GM23338 (cell line): ENCODE measurements at regions not wholly inside any gene's neighbourhood (a gene's known extent, or its start where the extent isn't known, plus 50 kb on each side); places are given as distances from the start of the nearest gene placed in this dataset.

Source experiments
- ATAC-seq: fragments of 200-7000 bp; cut with Tn5 transposase; 3 replicates; pipeline ENCODE4 v1.9.1; 2020
- DNase-seq: peaks from one replicate; pipeline ENCODE4 v3.0.0-alpha.2; 2015; ENCODE audit warnings: low spot score
- H2AFZ ChIP-seq: fragments of 200-600 bp; sonication (generic); 2 replicates; pipeline ENCODE4 v1.8.0; 2016; ENCODE audit warnings: antibody characterized with exemption, mild to moderate bottlenecking, moderate library complexity
- H3F3A ChIP-seq: fragments of 200-600 bp; sonication (generic); replicated peaks from 2 replicates; pipeline ENCODE4 v1.8.0; 2017; ENCODE audit warnings: antibody characterized with exemption, mixed run types, low read depth
- H3K27ac ChIP-seq: fragments of 200-600 bp; sonication (generic); 2 replicates; pipeline ENCODE4 v1.6.1; 2016; ENCODE audit warnings: low read depth
- H3K27me3 ChIP-seq: fragments of 200-600 bp; sonication (generic); 2 replicates; pipeline ENCODE4 v1.8.0; 2016; ENCODE audit warnings: mild to moderate bottlenecking, mixed run types, moderate library complexity; ENCODE audit not compliant: insufficient read depth
- H3K36me3 ChIP-seq: fragments of 200-600 bp; sonication (generic); 2 replicates; pipeline ENCODE4 v1.8.0; 2016; ENCODE audit warnings: mild to moderate bottlenecking; ENCODE audit not compliant: insufficient read depth
- H3K4me1 ChIP-seq: fragments of 200-600 bp; sonication (generic); 2 replicates; pipeline ENCODE4 v1.8.0; 2016; ENCODE audit warnings: mild to moderate bottlenecking, moderate library complexity; ENCODE audit not compliant: insufficient read depth
- H3K4me2 ChIP-seq: fragments of 200-600 bp; sonication (generic); 2 replicates; pipeline ENCODE4 v1.7.1; 2017; ENCODE audit warnings: mixed run types
- H3K4me3 ChIP-seq: fragments of 200-600 bp; sonication (generic); 2 replicates; pipeline ENCODE4 v1.6.1; 2016; ENCODE audit warnings: mixed run types
- H3K79me2 ChIP-seq: fragments of 200-600 bp; sonication (generic); replicated peaks from 2 replicates; pipeline ENCODE4 v1.8.0; 2017; ENCODE audit warnings: mild to moderate bottlenecking; ENCODE audit not compliant: insufficient read depth
- H3K9me2 ChIP-seq: fragments of 200-600 bp; sonication (generic); 2 replicates; pipeline ENCODE4 v1.8.0; 2017; ENCODE audit not compliant: insufficient read depth
- H4K20me1 ChIP-seq: fragments of 200-600 bp; sonication (generic); replicated peaks from 2 replicates; pipeline ENCODE4 v1.8.0; 2017; ENCODE audit warnings: mild to moderate bottlenecking; ENCODE audit not compliant: insufficient read depth
- H3K27ac Mint-ChIP-seq: 2 replicates; pipeline ENCODE4 v1.8.0; 2020; ENCODE audit warnings: inconsistent platforms, mild to moderate bottlenecking, moderate library complexity, mixed read lengths
- H3K27me3 Mint-ChIP-seq: 3 replicates; pipeline ENCODE4 v1.8.0; 2022; ENCODE audit warnings: low read depth, mild to moderate bottlenecking, moderate library complexity, mixed read lengths, inconsistent platforms; ENCODE audit not compliant: insufficient read depth, poor library complexity
- H3K36me3 Mint-ChIP-seq: 3 replicates; pipeline ENCODE4 v1.8.0; 2021; ENCODE audit warnings: low read depth, mild to moderate bottlenecking, inconsistent platforms, moderate library complexity, mixed read lengths
- H3K4me1 Mint-ChIP-seq: 3 replicates; pipeline ENCODE4 v1.8.0; 2020; ENCODE audit warnings: mild to moderate bottlenecking, inconsistent platforms, mixed read lengths
- H3K4me3 Mint-ChIP-seq: 3 replicates; pipeline ENCODE4 v1.8.0; 2021; ENCODE audit warnings: moderate library complexity, mild to moderate bottlenecking, inconsistent platforms, mixed read lengths
- H3K9me3 Mint-ChIP-seq: 3 replicates; pipeline ENCODE4 v1.8.0; 2020; ENCODE audit warnings: moderate library complexity, mild to moderate bottlenecking, inconsistent platforms, mixed read lengths
- CREB1 ChIP-seq: fragments of 250-450 bp; sonication (Bioruptor Pico); IDR thresholded peaks from 2 replicates; pipeline ENCODE4 v1.5.0; 2020; ENCODE audit warnings: low read depth, mild to moderate bottlenecking, moderate library complexity
- JUNB ChIP-seq: IDR thresholded peaks from one replicate; pipeline ENCODE4 v1.6.1; 2016; ENCODE audit warnings: antibody characterized with exemption; ENCODE audit not compliant: unreplicated experiment
- ZNF114 ChIP-seq: fragments of 250-450 bp; sonication (Bioruptor Pico); IDR thresholded peaks from 2 replicates; pipeline ENCODE4 v1.5.0; 2020; ENCODE audit warnings: mild to moderate bottlenecking, moderate library complexity
- ZNF462 ChIP-seq: fragments of 250-450 bp; sonication (Bioruptor Pico); IDR thresholded peaks from 2 replicates; pipeline ENCODE4 v1.5.0; 2020; ENCODE audit warnings: mild to moderate bottlenecking, moderate library complexity
- TF ChIP-seq, protein P1 (sequence below), 2 experiments: fragments of 200-600 bp in 1 of 2; sonication (generic) in 1 of 2; conservative IDR thresholded peaks; 2 replicates each; pipeline versions ENCODE4 v1.5.1 to v1.6.1; 2016 to 2017; ENCODE audit warnings: antibody characterized with exemption in 2 of 2, low read depth in 2 of 2, mild to moderate bottlenecking in 2 of 2, moderate library complexity in 1 of 2

DNA sequence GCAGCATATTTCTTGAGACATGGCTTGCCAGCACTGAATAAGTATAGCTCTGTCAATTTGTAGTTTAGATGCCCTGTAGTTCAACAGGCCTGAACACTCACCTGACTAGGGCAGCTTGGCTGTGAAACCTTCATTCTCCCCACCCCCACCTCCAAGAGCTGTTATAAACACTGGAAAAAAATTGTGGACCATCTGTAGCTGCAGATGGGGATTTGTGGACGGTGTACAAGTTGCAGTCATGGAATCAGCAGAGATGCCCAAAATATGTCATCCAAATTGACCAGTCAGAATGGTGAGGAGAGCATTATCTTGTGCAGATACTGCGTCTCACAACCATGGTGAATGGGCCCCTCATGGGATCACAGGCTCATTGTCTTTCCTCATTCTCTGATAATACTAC is 76.2 kb upstream of the PAQR3 start (continued):
- TF ChIP-seq ZNF462 (no peak), CREB1 (CRISPR knock-in tag) (no peak), ZNF114 (no peak)

DNA sequence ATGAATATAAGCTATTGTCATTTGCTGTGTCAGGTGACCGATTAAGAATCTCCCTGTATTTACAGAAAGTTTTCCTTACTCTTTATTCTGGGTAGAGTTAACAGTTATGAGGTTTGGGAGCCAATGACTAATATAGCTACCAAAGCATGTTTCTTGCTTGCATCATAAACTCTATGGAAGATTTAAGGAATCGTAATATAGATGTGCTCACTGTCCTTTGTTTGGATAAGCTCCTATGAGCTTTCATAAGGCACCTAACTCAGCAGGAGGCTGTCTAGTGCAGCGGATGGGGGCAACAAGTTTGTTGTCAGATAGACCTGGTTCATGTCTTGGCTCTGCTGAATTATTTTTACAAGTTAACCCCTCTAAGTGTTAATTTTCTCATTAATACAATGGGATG is 75.0 kb upstream of the PAQR3 start:
- Histone ChIP-seq H4K20me1 (no peaks in the 10 kb centered on the region), H3K27me3 (no peaks in the 10 kb centered on the region), H3K27ac (no peak overlapping the region), H3K4me1 (no peaks in the 10 kb centered on the region), H3K9me2 (no peaks in the 10 kb centered on the region), H3K4me2 (no peak overlapping the region), H2AFZ (no peak overlapping the region; the same call in 1 of the 2 replicates), H3K79me2 (no peaks in the 10 kb centered on the region), H3F3A (no peaks in the 10 kb centered on the region), H3K4me3 (no peak overlapping the region), H3K36me3 (no peaks in the 10 kb centered on the region)
- Mint-ChIP-seq H3K36me3 (no peaks in the 10 kb centered on the region), H3K27ac (no peak overlapping the region), H3K4me1 (no peaks in the 10 kb centered on the region), H3K9me3 (no peaks in the 10 kb centered on the region; the same call in 2 of the 3 replicates), H3K27me3 (no peaks in the 10 kb centered on the region), H3K4me3 (no peak overlapping the region)
- ATAC-seq (no peak), DNase-seq (no peak)
- TF ChIP-seq, protein P1, sequence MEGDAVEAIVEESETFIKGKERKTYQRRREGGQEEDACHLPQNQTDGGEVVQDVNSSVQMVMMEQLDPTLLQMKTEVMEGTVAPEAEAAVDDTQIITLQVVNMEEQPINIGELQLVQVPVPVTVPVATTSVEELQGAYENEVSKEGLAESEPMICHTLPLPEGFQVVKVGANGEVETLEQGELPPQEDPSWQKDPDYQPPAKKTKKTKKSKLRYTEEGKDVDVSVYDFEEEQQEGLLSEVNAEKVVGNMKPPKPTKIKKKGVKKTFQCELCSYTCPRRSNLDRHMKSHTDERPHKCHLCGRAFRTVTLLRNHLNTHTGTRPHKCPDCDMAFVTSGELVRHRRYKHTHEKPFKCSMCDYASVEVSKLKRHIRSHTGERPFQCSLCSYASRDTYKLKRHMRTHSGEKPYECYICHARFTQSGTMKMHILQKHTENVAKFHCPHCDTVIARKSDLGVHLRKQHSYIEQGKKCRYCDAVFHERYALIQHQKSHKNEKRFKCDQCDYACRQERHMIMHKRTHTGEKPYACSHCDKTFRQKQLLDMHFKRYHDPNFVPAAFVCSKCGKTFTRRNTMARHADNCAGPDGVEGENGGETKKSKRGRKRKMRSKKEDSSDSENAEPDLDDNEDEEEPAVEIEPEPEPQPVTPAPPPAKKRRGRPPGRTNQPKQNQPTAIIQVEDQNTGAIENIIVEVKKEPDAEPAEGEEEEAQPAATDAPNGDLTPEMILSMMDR (conservative IDR thresholded peaks at IDR 0.05; ENCODE audit: low read depth in 2 of 2) = no peak
- TF ChIP-seq ZNF114 (no peak), JUNB (no peak)
